GM19468 (cell line): ENCODE measurements at regions not wholly inside any gene's neighbourhood (a gene's known extent, or its start where the extent isn't known, plus 50 kb on each side); places are given as distances from the start of the nearest gene placed in this dataset.

ENCODE experiments used
- ATAC-seq: cut with Tn5 transposase; IDR thresholded peaks from one replicate; pipeline ENCODE4 v1.9.1; 2021; ENCODE audit warnings: mild to moderate bottlenecking, moderate library complexity, moderate number of reproducible peaks; ENCODE audit not compliant: unreplicated experiment; ENCODE audit errors: extremely low read depth

DNA sequence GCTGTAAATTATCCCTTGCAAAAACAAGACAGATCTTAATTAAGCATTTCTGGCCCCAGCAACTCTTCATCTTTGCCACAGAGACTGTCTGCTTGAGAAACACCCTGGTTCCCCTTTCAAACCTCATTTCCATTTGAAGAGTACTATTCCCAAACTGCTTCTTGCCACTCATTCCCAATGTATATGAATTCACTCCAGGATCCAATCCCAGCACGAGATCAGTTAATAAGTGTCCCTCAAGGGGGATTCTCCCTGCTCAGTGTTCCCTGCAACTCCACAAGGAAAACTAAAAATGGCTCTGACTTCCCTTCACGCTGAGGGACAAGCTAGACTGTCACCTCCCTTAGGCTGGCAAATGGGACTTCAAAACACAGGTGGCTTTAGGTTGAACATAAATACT lies 173.2 kb downstream of the SIPA1L2 start:
- ATAC-seq = no peak

DNA sequence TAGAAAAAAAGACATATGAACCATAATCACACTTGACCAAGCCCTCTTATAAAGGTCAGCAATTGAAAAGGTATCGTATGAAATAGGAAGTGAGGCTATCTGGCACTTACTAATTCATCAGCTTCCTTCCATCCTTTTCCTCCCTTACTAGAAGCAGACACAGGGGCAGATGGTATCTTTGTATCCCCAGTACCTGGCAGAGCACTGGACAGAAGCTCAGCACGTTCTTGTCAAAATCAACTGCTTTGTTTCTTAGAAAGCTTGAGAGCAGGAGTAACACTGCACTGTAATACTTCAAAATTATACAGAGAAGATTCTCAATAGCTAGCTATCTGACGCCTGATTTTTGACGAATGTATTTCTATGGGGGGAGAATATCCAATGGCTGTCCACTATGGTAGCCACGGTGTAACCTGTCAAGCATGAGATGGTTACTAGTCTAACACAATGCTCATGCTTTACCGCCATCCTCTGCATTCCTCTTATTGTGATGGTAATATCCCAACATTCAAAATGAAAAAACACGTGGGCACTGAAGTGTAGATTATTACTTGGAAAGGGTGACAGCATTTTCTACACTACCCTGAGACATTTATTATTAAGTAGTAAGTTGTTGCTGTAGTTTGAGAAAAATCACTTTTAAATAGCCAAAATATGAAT lies 175.6 kb downstream of the SIPA1L2 start:
- ATAC-seq = no peak

DNA sequence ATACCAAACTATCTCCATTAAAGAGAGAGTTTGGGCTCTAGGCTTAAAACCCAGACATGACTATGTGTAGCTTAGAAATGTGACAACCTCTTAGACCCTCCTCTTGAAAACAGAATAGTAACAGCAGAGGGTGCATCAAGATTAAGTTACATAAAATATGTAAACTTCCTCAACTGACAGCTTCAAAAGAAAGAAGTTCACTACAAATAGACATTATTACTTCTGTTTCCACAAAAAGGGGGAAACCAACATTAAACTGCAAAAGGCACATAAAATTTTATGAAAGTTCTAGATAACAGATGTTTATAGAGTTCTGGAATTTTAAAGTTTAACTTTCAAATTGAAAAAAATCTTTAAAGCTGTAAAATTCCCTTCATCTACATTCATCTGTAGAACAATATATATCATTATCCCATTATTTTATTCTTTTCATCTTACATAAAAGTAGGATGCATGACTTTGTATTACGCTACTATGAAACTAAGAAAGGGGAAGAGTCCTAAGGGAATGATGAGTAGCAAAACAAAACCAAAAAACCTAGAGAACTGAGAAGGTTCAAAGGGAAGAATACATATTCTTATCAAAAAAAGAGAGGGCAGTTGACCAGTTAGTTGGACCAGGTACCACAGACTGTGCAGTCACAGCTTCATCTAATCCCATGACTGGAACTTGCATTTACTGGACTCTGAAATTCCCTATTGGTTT lies 177.0 kb downstream of the SIPA1L2 start:
- ATAC-seq = no peak

DNA sequence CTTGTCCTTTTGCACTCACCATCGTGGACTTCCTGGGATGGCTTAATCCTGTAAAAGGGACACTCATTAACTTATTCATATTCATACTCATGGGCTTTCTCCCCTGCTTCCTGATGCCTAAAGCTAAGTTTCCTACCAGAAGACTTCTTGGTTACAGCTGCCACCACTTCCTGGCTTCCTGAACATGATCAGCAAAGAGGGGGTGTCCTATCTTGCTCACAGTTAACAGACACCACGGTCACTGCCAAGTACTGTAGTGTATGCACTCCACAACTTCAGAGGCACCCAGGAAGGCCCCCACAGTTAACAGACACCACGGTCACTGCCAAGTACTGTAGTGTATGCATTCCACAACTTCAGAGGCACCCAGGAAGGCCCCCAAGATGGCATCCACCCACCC lies 177.8 kb downstream of the SIPA1L2 start:
- no peak for ATAC-seq

DNA sequence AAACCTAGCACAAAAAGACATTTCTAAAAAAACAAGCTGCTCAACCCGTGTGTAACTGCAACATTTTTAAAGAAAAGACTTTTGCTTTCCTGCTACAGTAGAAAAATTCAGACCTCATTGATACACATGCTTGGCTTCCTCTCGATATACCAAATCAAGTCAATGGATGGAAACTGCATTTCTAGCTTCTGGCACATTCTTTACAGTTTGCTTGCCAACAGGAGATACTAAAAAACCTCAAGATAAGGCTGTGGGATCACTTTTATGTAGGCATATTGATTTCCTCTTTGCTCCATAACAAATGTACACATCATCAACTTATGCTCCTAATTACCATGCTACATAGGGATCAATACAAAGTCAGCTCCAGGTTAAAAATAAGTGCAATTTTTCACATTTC lies 178.4 kb downstream of the SIPA1L2 start:
- no peak for ATAC-seq

DNA sequence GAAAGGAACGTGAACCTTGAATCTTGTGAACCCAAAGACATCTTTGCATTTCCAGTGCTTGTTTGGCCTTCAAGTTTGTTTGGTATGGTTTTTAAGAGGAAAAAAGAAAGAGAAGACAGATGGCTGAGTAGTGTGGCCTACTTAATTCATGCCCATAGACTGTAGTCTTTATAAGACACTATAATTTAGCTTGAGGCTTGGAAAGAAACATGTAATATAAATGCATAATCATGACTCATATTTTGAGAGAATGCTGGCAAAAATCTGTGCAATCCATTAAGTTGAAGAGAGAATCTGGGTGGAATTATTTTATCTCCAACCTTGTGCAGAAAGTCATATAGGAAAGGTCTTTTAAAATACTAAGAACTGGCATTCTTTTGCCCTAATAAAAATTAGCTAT lies 179.3 kb downstream of the SIPA1L2 start:
- no peak for ATAC-seq

DNA sequence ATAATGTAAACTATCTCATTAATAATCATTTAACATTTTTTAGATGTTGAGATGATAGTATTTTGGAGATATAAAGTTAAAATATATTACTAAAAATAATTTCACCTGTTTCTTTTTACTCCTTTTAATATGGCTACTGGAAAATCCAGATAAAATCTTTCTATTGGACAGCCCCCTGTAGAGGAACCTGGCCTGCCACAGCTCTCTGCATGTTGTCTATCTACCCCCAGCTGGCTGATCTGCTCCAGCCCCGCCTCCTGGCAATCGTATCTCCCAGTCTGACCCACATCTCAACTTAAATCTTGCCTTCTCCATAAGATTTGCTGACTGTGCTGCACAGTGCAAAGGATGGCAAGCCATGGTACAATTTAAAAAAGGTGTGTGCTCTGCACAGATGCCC lies 182.8 kb downstream of the SIPA1L2 start:
- no peak for ATAC-seq

DNA sequence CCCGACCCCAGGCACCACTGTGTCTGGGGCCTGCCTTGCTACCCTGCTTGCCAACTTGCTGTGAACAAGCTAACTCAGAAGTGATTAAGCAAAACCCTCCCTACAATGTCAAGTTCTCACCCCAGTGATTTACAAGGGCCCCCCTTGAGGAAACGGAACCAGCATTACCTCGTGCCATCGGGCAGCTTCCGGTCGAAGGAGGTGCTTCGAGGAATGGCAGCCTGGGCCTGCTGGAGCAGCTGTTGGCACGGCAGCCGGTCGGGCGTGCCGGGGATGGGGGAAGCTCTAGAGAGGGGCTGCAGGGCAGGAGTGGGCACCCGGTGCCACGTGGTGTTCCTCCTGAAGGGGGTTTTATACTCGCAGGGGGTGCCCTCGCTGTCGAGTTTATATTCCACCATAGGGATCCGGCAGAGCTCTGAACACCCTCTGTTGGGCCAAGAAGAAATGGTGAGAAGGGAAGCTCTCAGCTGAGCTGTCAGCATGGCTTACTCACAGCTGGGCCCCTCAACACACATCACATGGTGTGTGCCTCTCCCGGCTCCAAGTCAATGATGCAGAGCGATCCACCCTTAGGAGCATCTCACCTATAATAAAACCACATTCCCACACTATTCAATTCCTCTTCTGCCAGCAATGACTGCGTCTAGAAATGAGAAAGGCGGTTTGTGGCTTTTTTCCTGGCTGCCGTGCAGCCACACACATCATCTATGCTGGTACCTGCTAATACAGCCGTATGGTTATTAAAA lies 184.4 kb downstream of the SIPA1L2 start:
- no peak for ATAC-seq

DNA sequence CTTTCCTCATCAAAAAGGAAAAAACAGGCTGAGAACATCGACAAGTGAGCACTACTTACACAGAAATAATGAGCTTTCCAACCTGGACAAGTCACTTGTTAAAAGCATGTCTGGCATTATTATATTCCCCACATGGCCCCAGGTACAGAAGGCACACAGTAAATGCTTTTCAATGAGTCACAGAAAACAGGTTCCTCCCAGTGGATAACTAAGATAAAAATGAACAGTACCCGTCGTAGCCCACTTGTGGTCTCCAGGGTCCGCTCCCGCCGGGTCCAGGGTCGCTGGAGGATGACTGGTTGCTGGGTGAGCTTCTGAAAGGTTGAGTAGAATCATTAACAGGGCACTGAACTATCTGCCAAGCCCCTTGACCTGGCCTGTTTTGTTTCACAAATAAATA lies 186.6 kb downstream of the SIPA1L2 start:
- no peak for ATAC-seq

DNA sequence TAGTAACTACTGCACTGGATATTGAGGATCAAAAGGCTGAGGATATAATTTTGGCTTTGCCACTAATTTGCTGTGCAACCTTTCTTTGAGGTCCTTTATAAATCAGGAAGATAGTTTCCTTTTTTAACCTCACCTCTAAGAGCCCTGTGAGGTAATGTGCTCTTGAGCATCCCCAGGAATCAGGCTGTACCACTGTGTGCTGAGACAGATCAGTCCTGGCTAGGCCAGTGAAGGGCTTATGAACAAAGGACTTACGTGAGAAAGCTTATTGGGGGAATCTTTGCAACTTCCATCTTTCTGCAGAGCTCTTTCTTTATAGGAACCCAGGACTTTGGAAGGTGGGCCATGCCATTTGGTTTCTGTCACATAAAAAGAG lies 188.9 kb downstream of the SIPA1L2 start:
- no peak for ATAC-seq

DNA sequence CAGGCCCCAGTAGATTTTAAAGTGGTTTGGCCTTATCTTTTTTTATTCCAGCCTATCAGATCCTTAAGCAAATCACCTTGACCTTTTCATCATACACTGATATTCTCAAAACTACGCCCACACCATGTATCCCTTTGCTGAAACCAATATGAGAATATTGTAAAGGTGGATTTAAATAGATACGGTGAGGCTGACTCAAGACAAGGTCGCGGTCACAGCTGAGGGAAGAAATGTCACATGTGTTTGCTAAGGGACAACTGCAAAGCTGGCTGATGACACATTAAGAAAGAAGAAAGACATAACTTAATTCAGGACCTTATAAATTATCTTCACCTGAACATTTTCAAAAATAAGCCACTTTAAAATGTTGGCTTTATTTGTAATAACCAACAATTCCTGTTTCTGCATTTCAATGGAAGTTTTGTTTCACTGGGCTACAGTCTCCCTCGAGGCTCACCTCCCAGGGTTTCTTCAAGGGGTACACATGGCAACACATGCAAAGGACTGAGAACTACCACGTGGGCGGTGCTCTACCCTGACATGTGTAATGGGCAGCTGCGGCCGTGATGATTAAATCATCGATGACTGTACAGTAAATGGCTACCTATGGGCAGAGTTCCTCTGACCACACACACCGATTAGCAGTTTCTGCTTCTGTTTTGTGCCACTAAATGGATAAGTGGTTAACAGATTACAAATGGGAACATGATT lies 189.5 kb downstream of the SIPA1L2 start:
- ATAC-seq = no peak

DNA sequence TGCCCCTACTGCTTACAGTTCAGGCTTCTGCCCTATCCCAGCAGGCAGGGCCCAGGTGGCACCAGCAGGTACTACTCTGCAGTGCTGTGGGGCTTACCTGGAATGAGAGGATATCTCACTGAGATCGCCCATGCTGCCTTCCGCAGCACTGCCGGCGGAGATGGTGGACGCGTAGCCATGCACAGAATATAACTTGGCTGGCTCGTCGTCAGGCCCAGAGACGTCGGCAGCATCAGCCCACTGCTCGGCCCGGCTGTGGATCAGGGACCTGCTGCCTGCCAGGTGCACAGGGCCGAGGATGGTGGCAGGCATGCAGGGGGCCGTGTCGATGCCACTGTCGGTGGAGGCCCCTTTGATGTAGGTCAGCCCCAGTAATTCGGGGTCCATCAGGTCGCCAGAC lies 190.9 kb downstream of the SIPA1L2 start:
- no peak for ATAC-seq

DNA sequence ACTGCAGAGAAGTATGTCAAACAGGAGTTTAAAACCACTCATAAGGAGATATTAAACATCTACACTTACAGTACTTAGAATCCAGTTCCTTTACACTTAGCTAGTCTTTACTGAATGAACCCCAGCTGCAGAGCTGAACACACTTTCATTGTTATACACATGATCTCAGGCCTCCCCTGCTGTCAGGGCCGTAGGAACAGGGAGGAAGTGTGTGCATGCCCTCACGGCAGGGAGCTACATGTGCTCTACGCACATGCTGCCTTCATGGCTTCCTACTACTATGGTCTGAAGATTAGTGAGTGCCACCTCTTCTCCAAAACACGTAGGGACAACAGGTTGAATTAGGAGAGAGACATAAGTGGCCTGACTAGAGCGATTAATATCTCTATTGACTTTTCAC lies 191.5 kb downstream of the SIPA1L2 start:
- no peak for ATAC-seq

DNA sequence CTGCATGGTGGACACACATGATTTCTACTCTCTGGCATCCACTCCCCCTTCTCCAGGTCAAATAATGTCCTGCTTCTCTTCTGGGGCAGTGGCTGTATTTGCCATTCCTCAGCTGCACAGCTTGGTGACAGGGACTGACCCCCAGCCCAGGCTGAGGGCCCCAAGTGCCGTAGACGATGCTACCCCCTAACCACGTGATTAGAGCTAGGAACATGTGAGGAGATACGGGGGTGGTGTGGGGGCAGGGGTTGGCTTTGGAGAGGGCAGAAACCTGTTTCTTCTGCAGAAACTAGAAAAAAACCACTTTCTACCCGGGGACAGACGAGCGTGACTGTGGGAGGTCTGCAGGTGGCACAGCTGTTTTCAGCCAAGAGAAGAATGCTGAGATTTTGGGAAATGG lies 192.4 kb downstream of the SIPA1L2 start:
- no peak for ATAC-seq

DNA sequence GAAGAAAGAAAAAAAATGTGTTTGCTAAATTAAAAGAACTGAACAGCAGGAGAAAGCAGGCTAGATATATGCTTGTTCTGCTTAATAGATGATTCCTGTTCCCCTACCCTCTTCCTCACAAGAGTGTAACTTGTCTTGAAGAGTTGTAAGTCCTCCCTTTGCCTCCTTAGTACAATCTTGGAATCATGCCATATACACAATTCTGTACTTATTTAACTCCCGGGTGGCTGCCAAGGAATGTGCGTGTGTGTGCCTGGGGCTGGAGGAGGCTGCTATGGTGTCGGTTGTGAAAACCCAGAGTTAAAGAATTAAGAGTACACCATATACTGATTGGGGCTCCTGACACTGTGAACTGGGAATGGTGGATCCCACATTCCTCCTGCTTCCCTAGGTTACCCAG lies 194.2 kb downstream of the SIPA1L2 start:
- ATAC-seq = no peak

DNA sequence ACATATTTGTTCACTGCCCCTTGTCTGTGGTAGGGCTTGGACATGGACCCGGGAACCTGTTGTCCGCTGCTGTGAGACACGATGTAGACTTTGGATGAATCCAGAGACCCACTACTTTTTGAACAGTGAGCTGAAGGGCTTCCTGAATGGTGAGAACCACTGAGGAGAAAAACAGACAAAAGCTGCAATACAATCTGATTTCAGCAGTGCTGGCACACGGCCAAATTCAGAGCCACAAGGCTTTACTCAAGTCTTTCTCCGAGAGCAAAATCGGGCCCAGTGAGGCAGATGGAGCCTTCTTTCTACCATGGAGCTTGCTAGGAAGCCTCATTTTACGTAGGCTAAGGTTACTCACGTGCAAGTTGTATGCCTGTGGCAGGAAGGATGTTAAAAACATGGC lies 197.6 kb downstream of the SIPA1L2 start:
- ATAC-seq = no peak

DNA sequence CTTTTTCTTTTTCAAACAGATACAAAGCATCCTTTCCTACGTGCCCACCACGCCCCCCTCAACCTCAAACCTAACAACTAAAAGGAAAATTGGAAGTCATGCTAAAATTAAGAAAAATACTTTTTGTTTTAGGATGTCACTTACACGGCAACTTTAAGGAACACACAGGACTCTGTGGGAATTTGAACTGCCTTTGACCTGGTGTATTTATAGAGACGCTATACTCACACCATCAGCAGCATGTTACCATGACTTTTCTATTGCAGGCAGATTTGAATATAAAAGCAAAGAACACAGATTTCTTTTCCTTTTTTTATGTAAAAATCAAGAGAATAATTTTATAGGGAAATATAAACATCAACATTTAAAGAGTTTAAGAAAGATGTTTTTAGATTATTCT lies 198.2 kb downstream of the SIPA1L2 start:
- no peak for ATAC-seq

DNA sequence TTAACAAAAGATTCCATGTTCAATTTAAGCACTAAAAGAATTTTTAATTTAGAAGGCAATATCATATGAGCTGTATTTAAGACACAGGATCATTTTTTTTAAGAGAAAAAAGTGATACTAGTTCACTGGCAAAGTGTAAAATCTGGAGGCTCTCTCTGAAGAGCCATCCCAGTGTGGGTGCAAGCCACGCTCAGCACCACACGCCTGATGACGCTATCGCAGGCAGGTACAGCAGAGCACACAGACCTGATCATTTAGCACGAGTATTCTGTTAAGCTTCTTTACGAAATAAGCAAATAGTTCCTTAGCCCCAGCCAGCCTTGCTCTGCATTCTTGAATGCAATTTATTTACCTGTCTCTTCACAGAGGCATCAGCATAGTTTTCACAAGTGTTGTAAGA lies 198.6 kb downstream of the SIPA1L2 start:
- ATAC-seq = no peak

DNA sequence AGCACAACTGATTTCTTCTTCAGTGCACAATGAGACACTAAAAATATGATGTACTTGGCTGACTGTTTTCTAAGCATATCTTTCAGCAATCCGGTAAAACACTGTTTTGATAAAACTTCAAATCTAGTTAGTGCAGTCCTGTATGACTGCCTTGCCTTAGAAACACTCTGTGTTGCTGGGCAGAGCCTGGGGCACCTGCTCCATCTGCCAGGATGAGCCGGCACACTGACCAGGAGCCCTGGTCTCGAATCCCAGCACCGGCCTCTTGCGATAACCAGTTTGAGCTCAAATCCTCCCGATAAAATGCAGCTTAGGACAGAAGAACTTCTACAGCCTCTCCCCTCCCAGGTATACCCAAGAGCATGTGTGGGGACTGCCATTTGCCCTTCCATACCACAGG lies 199.5 kb downstream of the SIPA1L2 start:
- ATAC-seq = no peak

DNA sequence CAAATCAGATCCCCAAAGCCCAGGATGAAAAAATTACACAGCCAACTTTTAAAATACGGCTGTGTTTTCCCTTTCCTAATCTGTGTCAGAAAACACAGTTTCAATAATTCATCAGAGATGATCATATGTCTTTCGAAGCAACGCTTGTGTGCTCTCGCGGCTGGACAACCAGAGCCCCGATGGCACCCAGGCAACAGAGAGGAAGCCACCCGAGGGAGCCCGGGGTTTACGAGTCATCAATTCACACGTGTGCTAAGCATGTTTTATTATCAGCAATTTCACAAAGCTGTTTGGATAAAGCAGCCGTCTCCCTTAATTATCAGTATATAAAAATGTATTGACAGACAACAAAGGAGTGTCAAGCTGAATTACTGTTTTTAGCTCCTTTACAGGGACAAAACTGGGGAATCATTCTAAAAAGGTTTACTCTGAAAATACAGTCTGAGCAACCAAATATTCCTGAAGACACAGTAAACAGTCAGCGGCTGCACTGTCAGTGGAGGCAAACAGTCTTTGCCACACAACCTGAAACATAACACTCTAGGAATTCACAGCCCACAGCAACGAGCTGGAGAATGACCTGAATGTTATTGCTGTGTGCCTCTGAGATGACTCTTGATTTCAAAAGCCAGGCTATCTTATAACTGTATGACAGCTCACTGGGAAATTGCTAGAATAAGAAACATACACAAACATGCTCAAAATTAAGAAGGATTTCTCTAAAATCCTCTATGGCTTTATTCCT lies 201.0 kb downstream of the SIPA1L2 start:
- ATAC-seq = no peak
